ENCODE measurements at regions not wholly inside any gene's neighbourhood (a gene's known extent, or its start where the extent isn't known, plus 50 kb on each side); places are given as distances from the start of the nearest gene placed in this dataset.

DNA sequence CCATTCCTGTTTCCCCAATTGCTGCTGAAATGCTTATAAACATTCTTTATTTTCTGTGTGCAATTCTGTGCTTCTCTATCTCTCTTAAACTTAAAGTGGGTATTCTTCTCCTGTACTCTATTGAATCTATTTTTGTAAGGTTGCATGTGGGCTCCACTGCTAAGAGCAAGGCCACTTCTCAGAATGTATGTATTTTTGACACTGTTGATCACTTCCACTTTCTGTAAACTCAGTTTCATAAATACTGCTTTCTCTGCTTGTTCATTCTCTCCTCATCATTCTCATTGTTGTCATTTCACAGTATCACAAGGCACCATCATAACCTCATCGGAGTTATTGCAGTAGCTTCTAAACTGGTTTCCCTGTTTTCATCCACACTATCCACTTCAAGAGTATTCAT, 483.0 kb upstream of the CDH18 start:
- TF ChIP-seq, protein P1, sequence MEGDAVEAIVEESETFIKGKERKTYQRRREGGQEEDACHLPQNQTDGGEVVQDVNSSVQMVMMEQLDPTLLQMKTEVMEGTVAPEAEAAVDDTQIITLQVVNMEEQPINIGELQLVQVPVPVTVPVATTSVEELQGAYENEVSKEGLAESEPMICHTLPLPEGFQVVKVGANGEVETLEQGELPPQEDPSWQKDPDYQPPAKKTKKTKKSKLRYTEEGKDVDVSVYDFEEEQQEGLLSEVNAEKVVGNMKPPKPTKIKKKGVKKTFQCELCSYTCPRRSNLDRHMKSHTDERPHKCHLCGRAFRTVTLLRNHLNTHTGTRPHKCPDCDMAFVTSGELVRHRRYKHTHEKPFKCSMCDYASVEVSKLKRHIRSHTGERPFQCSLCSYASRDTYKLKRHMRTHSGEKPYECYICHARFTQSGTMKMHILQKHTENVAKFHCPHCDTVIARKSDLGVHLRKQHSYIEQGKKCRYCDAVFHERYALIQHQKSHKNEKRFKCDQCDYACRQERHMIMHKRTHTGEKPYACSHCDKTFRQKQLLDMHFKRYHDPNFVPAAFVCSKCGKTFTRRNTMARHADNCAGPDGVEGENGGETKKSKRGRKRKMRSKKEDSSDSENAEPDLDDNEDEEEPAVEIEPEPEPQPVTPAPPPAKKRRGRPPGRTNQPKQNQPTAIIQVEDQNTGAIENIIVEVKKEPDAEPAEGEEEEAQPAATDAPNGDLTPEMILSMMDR (IDR thresholded peaks at IDR 0.05) = no peak
- TF ChIP-seq POLR2A (IDR thresholded peaks at IDR 0.05) = no peak
- TF ChIP-seq POLR2AphosphoS5 (IDR thresholded peaks at IDR 0.05) = no peak
- no peak for TF ChIP-seq EP300 (IDR thresholded peaks at IDR 0.05)

All from suprapubic skin (tissue), 4 donors.